Cardiac fibroblast (primary cell): ENCODE measurements at regions not wholly inside any gene's neighbourhood (a gene's known extent, or its start where the extent isn't known, plus 50 kb on each side); places are given as distances from the start of the nearest gene placed in this dataset.

Experiments
- DNase-seq, 2 donors: peaks; one replicate each; pipeline versions ENCODE4 v3.0.0 to v3.0.0-alpha.2; 2010; ENCODE audit warnings: low read depth in 2 of 2
- H3K4me3 ChIP-seq, 2 donors: replicated peaks in 1 of 2; 1 replicate in 1 of 2; 2 replicates in 1 of 2; pipeline ENCODE4 v1.5.1; 2011; ENCODE audit warnings: low read depth in 2 of 2, low read length in 2 of 2, mild to moderate bottlenecking in 2 of 2, moderate library complexity in 1 of 2
- TF ChIP-seq, protein P1 (sequence below): IDR thresholded peaks from one replicate; pipeline ENCODE4 v1.5.1; 2011; ENCODE audit warnings: low read depth, mild to moderate bottlenecking, low read length, inconsistent platforms

DNA sequence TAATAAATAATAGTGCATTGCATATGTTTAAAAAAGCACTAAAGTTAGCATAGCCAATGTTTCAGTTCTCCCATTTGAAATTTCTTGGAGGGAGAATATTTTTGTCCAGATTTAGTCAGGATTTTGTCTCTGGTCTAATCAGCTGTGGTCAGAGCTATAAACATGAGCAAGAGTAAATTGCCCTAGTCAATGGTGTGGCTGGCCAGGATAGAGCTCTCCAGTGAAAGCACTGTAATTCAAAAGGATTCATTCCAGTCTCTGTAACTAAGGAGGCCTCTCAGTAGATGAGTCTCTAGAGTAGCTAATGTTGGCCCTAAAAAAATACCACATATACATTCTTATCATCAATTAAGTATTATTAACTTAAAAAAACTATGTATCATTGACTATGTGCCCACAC is 241.6 kb downstream of the CDCA7 start:
- no peak overlapping the region for H3K4me3 ChIP-seq
- TF ChIP-seq, protein P1, sequence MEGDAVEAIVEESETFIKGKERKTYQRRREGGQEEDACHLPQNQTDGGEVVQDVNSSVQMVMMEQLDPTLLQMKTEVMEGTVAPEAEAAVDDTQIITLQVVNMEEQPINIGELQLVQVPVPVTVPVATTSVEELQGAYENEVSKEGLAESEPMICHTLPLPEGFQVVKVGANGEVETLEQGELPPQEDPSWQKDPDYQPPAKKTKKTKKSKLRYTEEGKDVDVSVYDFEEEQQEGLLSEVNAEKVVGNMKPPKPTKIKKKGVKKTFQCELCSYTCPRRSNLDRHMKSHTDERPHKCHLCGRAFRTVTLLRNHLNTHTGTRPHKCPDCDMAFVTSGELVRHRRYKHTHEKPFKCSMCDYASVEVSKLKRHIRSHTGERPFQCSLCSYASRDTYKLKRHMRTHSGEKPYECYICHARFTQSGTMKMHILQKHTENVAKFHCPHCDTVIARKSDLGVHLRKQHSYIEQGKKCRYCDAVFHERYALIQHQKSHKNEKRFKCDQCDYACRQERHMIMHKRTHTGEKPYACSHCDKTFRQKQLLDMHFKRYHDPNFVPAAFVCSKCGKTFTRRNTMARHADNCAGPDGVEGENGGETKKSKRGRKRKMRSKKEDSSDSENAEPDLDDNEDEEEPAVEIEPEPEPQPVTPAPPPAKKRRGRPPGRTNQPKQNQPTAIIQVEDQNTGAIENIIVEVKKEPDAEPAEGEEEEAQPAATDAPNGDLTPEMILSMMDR: no peak
- no peak for DNase-seq

DNA sequence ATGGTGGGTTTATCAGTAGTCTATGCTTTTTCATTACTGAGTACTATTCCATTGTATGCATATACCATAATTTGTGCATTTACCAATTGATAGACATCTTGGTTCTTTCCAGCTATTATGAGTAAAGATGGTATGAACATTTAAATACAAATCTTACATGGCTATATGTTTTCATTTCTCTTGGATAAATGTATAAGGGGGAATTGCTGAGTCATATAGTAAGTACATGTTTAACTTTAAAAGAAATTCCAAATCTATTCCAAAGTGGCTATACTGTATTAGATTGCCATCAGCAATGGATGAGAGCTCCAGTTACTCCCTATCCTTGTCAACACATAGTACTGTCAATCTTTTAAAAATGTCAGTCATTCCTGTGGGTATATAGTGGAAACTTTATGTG is 243.9 kb downstream of the CDCA7 start:
- TF ChIP-seq, protein P1: no peak
- no peak for DNase-seq
- H3K4me3 ChIP-seq: no peak overlapping the region

DNA sequence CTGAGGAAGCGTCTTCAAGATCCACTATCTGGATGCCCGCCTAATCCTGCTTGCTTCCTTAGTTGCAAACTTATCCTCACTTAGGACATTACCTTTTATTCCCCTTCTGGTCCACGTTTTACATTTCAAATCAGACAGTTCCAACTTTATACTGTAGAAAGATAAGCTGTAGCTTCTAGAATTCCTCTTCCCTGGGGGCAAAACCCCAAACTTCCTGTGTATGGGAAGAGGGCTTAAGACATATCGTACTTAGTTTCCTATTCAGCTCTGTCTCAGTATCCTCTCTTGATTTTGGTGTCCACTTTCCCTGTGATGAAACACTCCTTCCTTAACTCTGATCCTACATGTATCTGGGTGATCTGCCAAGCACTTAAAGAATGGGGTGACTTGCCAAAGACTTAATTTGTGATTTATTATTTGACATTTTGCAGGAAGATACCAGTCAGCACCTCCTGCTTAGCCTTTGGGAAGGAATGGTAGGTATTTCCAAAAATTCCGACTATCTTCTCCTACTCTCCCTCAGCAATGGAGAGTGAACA is 245.2 kb downstream of the CDCA7 start:
- peak in 1 of 2 donors; percentile 61 for DNase-seq
- TF ChIP-seq, protein P1: no peak
- H3K4me3 ChIP-seq: no peak overlapping the region

DNA sequence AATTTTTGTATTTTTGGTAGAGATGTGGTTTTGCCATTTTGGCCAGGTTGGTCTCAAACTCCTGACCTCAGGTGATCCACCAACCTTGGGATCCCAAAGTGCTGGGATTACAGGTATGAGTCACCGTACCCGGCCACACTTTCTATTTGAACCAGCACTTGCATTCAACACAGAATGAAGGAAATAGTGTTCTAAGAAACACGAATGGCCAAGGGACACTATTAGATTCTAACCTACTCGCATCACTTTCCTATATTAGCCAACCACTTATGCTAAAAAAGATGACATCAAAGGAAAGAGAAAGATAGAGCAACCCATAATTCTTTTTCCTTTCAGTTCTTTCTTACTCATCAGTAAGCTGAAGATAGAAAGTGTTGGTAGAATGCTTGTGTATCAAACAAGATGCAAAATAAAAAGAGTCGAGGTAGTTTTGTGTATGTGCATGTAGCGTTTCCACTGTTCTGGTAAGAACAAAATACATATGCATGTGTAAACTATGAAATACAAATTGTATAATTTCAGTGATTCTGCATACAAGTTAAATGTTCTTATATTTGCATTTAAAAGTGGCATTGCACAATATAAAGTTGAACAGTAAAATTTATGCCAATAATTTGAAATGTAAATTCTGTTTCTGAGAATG is 247.6 kb downstream of the CDCA7 start:
- no peak overlapping the region for H3K4me3 ChIP-seq
- TF ChIP-seq, protein P1: no peak
- no peak for DNase-seq

DNA sequence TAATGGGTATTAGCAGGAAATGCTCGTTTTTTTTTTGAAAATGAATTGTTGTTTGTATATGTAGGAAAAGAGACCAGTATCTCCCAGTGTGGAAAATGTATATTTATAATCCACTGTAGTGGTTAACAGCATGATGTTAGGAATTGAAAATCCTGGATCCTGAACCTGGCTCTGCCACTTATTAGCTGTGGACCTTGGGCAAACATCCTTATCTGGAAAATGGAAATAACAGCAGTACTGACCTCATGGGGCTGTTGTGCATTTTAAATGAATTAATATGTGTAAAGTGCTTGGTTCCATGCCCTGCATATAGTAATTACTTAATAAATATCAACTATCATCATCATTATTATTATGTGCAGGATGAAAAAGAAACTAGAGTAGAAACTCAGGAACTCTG is 251.3 kb downstream of the CDCA7 start:
- TF ChIP-seq, protein P1: no peak
- DNase-seq: no peak
- no peak overlapping the region for H3K4me3 ChIP-seq

DNA sequence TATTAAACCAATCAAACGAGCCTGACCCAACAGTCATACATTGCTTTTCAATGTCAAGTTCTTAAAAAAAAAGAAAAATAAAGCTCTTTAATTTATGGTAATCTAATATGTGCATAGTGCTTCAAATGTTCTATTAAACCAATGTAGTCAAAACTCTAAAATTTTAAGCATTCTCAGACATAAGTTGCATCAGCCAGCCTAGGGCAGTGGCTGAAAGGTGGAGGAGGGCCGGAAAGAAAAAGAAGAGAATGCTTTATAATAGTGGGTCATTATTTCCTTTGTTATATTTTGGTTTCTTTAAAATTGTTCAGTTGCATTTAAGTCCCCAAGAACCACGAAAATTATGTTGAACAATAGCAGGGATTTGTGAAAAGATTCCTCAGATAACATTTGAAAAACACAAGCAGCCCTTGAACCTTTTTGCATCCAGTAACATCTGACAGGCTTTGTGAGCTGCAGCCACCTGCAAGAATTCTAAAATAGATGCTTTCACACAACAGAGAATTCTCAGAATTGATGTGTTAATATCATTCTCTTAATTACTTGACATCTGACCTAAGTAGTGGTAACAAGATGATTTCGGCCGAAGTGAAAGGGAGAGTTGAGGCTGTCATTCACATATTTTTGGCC is 252.1 kb downstream of the CDCA7 start:
- TF ChIP-seq, protein P1: no peak
- DNase-seq: no peak

More for the DNA sequence above, 252.1 kb downstream of the CDCA7 start:
- H3K4me3 ChIP-seq: no peak overlapping the region
